Thoracic aorta (tissue), 2 donors: ENCODE measurements at regions not wholly inside any gene's neighbourhood (a gene's known extent, or its start where the extent isn't known, plus 50 kb on each side); places are given as distances from the start of the nearest gene placed in this dataset.

Experiments
- ATAC-seq: fragments of 150-250 bp; one replicate; pipeline ENCODE4 v1.8.0; 2017; ENCODE audit warnings: low read depth; ENCODE audit not compliant: insufficient number of reproducible peaks, low FRiP score
- DNase-seq: peaks from one replicate; pipeline ENCODE4 v3.0.0-alpha.2; 2020; ENCODE audit warnings: low spot score
- H3K27ac ChIP-seq, 2 donors: fragments of 200-600 bp; sonication (generic); 1 replicate in 1 of 2; 2 replicates in 1 of 2; pipeline ENCODE4 v1.5.1; 2016; ENCODE audit warnings: mild to moderate bottlenecking in 2 of 2, moderate library complexity in 2 of 2
- H3K27me3 ChIP-seq: fragments of 200-600 bp; sonication (generic); replicated peaks from 2 replicates; pipeline ENCODE4 v1.6.0; 2016; ENCODE audit warnings: mild to moderate bottlenecking; ENCODE audit not compliant: insufficient read depth
- H3K36me3 ChIP-seq: fragments of 200-600 bp; sonication (generic); one replicate; pipeline ENCODE4 v1.5.1; 2016
- H3K4me1 ChIP-seq, 2 donors: fragments of 200-600 bp; sonication (generic); 1 replicate in 1 of 2; 2 replicates in 1 of 2; pipeline versions ENCODE4 v1.5.1 to v1.6.0; 2016; ENCODE audit warnings: low read depth in 2 of 2, mild to moderate bottlenecking in 1 of 2; ENCODE audit not compliant: control insufficient read depth in 1 of 2
- H3K4me3 ChIP-seq: fragments of 200-600 bp; sonication (generic); 2 replicates; pipeline ENCODE4 v1.5.1; 2016; ENCODE audit warnings: mild to moderate bottlenecking
- H3K9me3 ChIP-seq: fragments of 200-600 bp; sonication (generic); 2 replicates; pipeline ENCODE4 v1.5.1; 2016
- CTCF ChIP-seq: fragments of 200-600 bp; sonication (generic); IDR thresholded peaks from one replicate; pipeline ENCODE4 v1.5.1; 2019; ENCODE audit warnings: antibody characterized with exemption

GRCh38 chr3:191813245-191813644 is 352.3 kb downstream of the PYDC2 start:
- Histone ChIP-seq H3K27ac (no peak overlapping the region), H3K36me3 (no peaks in the 10 kb centered on the region), H3K4me3 (no peak overlapping the region), H3K9me3 (no peaks in the 10 kb centered on the region), H3K4me1 (no peaks in the 10 kb centered on the region), H3K27me3 (no peaks in the 10 kb centered on the region)
- no peak for TF ChIP-seq CTCF
- ATAC-seq (no peak), DNase-seq (no peak)

- ATAC-seq, result no peak
- H3K4me1 ChIP-seq, result no peaks in the 10 kb centered on the region
- H3K36me3 ChIP-seq, result no peaks in the 10 kb centered on the region
- no peak overlapping the region for H3K27ac ChIP-seq
- TF ChIP-seq CTCF, result no peak
- H3K9me3 ChIP-seq, result no peaks in the 10 kb centered on the region
- no peaks in the 10 kb centered on the region for H3K27me3 ChIP-seq
- no peak for DNase-seq
- no peak overlapping the region for H3K4me3 ChIP-seq
Measured at GRCh38 chr3:191848818-191849217, 387.9 kb downstream of the PYDC2 start.

DNA sequence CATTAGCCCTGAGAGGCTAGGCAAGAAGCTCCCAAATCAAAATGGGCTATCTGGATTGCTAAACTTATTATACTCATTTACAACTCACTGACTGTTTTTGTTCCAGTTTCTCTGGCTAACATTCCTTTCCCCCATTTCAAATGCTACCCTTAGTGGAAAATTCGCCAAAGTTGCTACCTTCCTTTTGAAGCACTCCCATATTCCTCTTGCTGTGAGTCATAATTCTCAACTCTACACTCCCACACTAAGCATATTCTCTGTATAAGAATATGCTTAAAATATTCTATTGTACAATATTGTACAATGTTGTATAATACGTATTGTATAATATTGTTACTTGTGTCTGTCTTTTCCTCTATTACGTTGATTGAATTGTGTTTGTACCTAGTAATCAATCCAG is 398.6 kb downstream of the PYDC2 start:
- no peak overlapping the region for H3K27ac ChIP-seq
- DNase-seq, result no peak
- H3K4me3 ChIP-seq, result no peak overlapping the region
- no peak for TF ChIP-seq CTCF
- H3K9me3 ChIP-seq, result no peaks in the 10 kb centered on the region
- no peaks in the 10 kb centered on the region for H3K36me3 ChIP-seq
- ATAC-seq, result no peak
- no peaks in the 10 kb centered on the region for H3K4me1 ChIP-seq
- H3K27me3 ChIP-seq, result no peaks in the 10 kb centered on the region

DNA sequence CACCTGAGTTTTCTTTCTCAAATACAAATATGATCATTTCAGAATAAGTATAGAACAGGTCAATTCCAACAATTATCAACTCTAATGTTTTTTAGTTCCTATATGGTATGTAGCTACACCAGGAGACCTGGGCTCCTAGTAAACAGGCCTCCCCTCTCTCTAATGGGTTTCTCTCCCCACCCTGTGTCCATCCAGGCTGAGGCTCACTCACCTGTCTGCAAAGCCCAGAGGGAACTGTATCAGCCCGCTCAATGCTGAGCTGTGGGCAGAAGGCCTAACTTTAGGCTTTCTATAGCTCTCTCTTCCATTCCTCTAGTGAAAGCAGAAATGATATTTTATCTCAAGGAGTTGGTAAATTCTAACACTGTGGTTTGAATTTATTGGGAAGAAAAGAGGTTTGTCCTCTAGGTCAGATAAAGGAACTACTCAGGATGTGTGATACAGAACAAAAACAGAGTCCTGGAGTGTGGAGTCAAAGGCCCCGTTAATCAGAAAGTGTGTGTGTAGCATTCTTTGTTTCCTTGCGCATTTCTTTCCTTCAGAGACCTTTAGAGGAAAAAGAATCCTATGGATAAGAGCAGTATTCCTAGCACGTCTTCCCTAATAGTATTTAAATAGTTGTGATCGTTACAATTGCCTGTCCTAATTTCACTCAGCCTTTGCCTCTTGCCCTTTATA is 408.9 kb downstream of the PYDC2 start:
- H3K9me3 ChIP-seq, result no peaks in the 10 kb centered on the region

GRCh38 chr3:191873736-191874135 is 412.8 kb downstream of the PYDC2 start:
- Histone ChIP-seq H3K36me3 (no peaks in the 10 kb centered on the region), H3K4me3 (no peak overlapping the region), H3K9me3 (no peaks in the 10 kb centered on the region), H3K27me3 (no peaks in the 10 kb centered on the region), H3K4me1 (no peaks in the 10 kb centered on the region), H3K27ac (no peak overlapping the region)
- DNase-seq (no peak), ATAC-seq (no peak)
- TF ChIP-seq CTCF, result no peak

More for the DNA sequence above, 408.9 kb downstream of the PYDC2 start:
- no peak for TF ChIP-seq CTCF
- Histone ChIP-seq H3K36me3 (no peaks in the 10 kb centered on the region), H3K27ac (no peak overlapping the region), H3K4me1 (no peaks in the 10 kb centered on the region), H3K27me3 (no peaks in the 10 kb centered on the region), H3K4me3 (no peak overlapping the region)
- ATAC-seq (no peak), DNase-seq (no peak)
